GM23338 (cell line): ENCODE measurements at regions not wholly inside any gene's neighbourhood (a gene's known extent, or its start where the extent isn't known, plus 50 kb on each side); places are given as distances from the start of the nearest gene placed in this dataset.

Source experiments
- CREB1 ChIP-seq: fragments of 250-450 bp; sonication (Bioruptor Pico); IDR thresholded peaks from 2 replicates; pipeline ENCODE4 v1.5.0; 2020; ENCODE audit warnings: low read depth, mild to moderate bottlenecking, moderate library complexity
- EZH2 ChIP-seq: fragments of 200-600 bp; sonication (generic); IDR thresholded peaks from one replicate; pipeline ENCODE4 v1.8.0; 2017; ENCODE audit warnings: antibody characterized with exemption, mild to moderate bottlenecking, low read depth; ENCODE audit not compliant: unreplicated experiment
- EZH2phosphoT487 ChIP-seq: fragments of 200-600 bp; sonication (generic); IDR thresholded peaks from one replicate; pipeline ENCODE4 v1.8.1; 2018; ENCODE audit warnings: antibody characterized with exemption; ENCODE audit not compliant: unreplicated experiment
- JUNB ChIP-seq: IDR thresholded peaks from one replicate; pipeline ENCODE4 v1.6.1; 2016; ENCODE audit warnings: antibody characterized with exemption; ENCODE audit not compliant: unreplicated experiment
- NANOG ChIP-seq: IDR thresholded peaks from 2 replicates; pipeline ENCODE4 v1.6.1; 2016; ENCODE audit warnings: antibody characterized with exemption, borderline replicate concordance
- POLR2AphosphoS5 ChIP-seq: IDR thresholded peaks from 2 replicates; pipeline ENCODE4 v1.6.1; 2016; ENCODE audit warnings: antibody characterized with exemption, low read depth
- STAT1 ChIP-seq: IDR thresholded peaks from one replicate; pipeline ENCODE4 v1.6.1; 2016; ENCODE audit warnings: antibody characterized with exemption; ENCODE audit not compliant: unreplicated experiment
- ZNF114 ChIP-seq: fragments of 250-450 bp; sonication (Bioruptor Pico); IDR thresholded peaks from 2 replicates; pipeline ENCODE4 v1.5.0; 2020; ENCODE audit warnings: mild to moderate bottlenecking, moderate library complexity
- TF ChIP-seq, protein P1 (sequence below), 2 experiments: fragments of 200-600 bp in 1 of 2; sonication (generic) in 1 of 2; conservative IDR thresholded peaks; 2 replicates each; pipeline versions ENCODE4 v1.5.1 to v1.6.1; 2016 to 2017; ENCODE audit warnings: antibody characterized with exemption in 2 of 2, low read depth in 2 of 2, mild to moderate bottlenecking in 2 of 2, moderate library complexity in 1 of 2
- TF ChIP-seq, protein P2 (sequence below): IDR thresholded peaks from one replicate; pipeline ENCODE4 v1.6.1; 2018; ENCODE audit warnings: antibody characterized with exemption; ENCODE audit not compliant: unreplicated experiment
- TF ChIP-seq, protein P3 (sequence below): fragments of 250-450 bp; sonication (Bioruptor Pico); IDR thresholded peaks from 2 replicates; pipeline ENCODE4 v1.5.0; 2020; ENCODE audit warnings: mild to moderate bottlenecking, moderate library complexity
- TF ChIP-seq, protein P4 (sequence below): IDR thresholded peaks from 2 replicates; pipeline ENCODE4 v1.6.1; 2016; ENCODE audit warnings: antibody characterized with exemption

DNA sequence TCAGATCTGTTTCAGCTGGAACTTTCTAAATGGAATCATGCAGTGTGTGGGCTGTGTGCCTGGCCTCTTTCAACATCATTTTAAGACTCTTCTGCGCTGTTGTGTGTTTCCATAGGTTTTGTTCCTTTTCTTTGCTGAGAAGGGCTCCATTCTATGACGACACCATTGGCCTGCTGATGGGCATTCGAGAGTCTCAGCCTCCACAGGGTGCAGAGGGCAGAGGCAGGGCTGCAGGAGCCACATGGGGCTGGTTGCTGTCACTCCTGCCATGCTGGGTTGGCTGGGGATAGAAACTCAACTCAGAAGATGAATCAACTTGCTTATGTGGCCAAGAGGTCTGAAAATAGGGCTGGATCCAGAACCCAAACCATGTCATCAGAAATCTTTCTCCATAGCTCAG is 68.5 kb upstream of the SLCO4A1 start:
- TF ChIP-seq, protein P1, sequence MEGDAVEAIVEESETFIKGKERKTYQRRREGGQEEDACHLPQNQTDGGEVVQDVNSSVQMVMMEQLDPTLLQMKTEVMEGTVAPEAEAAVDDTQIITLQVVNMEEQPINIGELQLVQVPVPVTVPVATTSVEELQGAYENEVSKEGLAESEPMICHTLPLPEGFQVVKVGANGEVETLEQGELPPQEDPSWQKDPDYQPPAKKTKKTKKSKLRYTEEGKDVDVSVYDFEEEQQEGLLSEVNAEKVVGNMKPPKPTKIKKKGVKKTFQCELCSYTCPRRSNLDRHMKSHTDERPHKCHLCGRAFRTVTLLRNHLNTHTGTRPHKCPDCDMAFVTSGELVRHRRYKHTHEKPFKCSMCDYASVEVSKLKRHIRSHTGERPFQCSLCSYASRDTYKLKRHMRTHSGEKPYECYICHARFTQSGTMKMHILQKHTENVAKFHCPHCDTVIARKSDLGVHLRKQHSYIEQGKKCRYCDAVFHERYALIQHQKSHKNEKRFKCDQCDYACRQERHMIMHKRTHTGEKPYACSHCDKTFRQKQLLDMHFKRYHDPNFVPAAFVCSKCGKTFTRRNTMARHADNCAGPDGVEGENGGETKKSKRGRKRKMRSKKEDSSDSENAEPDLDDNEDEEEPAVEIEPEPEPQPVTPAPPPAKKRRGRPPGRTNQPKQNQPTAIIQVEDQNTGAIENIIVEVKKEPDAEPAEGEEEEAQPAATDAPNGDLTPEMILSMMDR (conservative IDR thresholded peaks at IDR 0.05; ENCODE audit: low read depth in 2 of 2) = no peak
- TF ChIP-seq EZH2 (no peak), POLR2AphosphoS5 (no peak), EZH2phosphoT487 (no peak), STAT1 (no peak), JUNB (no peak), NANOG (no peak), ZNF114 (no peak), CREB1 (no peak)
- TF ChIP-seq, protein P2, sequence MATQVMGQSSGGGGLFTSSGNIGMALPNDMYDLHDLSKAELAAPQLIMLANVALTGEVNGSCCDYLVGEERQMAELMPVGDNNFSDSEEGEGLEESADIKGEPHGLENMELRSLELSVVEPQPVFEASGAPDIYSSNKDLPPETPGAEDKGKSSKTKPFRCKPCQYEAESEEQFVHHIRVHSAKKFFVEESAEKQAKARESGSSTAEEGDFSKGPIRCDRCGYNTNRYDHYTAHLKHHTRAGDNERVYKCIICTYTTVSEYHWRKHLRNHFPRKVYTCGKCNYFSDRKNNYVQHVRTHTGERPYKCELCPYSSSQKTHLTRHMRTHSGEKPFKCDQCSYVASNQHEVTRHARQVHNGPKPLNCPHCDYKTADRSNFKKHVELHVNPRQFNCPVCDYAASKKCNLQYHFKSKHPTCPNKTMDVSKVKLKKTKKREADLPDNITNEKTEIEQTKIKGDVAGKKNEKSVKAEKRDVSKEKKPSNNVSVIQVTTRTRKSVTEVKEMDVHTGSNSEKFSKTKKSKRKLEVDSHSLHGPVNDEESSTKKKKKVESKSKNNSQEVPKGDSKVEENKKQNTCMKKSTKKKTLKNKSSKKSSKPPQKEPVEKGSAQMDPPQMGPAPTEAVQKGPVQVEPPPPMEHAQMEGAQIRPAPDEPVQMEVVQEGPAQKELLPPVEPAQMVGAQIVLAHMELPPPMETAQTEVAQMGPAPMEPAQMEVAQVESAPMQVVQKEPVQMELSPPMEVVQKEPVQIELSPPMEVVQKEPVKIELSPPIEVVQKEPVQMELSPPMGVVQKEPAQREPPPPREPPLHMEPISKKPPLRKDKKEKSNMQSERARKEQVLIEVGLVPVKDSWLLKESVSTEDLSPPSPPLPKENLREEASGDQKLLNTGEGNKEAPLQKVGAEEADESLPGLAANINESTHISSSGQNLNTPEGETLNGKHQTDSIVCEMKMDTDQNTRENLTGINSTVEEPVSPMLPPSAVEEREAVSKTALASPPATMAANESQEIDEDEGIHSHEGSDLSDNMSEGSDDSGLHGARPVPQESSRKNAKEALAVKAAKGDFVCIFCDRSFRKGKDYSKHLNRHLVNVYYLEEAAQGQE = no peak
- TF ChIP-seq, protein P3, sequence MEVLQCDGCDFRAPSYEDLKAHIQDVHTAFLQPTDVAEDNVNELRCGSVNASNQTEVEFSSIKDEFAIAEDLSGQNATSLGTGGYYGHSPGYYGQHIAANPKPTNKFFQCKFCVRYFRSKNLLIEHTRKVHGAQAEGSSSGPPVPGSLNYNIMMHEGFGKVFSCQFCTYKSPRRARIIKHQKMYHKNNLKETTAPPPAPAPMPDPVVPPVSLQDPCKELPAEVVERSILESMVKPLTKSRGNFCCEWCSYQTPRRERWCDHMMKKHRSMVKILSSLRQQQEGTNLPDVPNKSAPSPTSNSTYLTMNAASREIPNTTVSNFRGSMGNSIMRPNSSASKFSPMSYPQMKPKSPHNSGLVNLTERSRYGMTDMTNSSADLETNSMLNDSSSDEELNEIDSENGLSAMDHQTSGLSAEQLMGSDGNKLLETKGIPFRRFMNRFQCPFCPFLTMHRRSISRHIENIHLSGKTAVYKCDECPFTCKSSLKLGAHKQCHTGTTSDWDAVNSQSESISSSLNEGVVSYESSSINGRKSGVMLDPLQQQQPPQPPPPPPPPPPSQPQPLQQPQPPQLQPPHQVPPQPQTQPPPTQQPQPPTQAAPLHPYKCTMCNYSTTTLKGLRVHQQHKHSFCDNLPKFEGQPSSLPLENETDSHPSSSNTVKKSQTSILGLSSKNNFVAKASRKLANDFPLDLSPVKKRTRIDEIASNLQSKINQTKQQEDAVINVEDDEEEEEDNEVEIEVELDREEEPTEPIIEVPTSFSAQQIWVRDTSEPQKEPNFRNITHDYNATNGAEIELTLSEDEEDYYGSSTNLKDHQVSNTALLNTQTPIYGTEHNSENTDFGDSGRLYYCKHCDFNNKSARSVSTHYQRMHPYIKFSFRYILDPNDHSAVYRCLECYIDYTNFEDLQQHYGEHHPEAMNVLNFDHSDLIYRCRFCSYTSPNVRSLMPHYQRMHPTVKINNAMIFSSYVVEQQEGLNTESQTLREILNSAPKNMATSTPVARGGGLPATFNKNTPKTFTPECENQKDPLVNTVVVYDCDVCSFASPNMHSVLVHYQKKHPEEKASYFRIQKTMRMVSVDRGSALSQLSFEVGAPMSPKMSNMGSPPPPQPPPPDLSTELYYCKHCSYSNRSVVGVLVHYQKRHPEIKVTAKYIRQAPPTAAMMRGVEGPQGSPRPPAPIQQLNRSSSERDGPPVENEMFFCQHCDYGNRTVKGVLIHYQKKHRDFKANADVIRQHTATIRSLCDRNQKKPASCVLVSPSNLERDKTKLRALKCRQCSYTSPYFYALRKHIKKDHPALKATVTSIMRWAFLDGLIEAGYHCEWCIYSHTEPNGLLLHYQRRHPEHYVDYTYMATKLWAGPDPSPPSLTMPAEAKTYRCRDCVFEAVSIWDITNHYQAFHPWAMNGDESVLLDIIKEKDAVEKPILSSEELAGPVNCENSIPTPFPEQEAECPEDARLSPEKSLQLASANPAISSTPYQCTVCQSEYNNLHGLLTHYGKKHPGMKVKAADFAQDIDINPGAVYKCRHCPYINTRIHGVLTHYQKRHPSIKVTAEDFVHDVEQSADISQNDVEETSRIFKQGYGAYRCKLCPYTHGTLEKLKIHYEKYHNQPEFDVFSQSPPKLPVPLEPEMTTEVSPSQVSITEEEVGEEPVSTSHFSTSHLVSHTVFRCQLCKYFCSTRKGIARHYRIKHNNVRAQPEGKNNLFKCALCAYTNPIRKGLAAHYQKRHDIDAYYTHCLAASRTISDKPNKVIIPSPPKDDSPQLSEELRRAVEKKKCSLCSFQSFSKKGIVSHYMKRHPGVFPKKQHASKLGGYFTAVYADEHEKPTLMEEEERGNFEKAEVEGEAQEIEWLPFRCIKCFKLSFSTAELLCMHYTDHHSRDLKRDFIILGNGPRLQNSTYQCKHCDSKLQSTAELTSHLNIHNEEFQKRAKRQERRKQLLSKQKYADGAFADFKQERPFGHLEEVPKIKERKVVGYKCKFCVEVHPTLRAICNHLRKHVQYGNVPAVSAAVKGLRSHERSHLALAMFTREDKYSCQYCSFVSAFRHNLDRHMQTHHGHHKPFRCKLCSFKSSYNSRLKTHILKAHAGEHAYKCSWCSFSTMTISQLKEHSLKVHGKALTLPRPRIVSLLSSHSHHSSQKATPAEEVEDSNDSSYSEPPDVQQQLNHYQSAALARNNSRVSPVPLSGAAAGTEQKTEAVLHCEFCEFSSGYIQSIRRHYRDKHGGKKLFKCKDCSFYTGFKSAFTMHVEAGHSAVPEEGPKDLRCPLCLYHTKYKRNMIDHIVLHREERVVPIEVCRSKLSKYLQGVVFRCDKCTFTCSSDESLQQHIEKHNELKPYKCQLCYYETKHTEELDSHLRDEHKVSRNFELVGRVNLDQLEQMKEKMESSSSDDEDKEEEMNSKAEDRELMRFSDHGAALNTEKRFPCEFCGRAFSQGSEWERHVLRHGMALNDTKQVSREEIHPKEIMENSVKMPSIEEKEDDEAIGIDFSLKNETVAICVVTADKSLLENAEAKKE (CRISPR knock-in tag) = no peak
- TF ChIP-seq, protein P4, sequence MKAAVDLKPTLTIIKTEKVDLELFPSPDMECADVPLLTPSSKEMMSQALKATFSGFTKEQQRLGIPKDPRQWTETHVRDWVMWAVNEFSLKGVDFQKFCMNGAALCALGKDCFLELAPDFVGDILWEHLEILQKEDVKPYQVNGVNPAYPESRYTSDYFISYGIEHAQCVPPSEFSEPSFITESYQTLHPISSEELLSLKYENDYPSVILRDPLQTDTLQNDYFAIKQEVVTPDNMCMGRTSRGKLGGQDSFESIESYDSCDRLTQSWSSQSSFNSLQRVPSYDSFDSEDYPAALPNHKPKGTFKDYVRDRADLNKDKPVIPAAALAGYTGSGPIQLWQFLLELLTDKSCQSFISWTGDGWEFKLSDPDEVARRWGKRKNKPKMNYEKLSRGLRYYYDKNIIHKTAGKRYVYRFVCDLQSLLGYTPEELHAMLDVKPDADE = no peak
